ENCODE measurements at regions not wholly inside any gene's neighbourhood (a gene's known extent, or its start where the extent isn't known, plus 50 kb on each side); places are given as distances from the start of the nearest gene placed in this dataset.

DNA sequence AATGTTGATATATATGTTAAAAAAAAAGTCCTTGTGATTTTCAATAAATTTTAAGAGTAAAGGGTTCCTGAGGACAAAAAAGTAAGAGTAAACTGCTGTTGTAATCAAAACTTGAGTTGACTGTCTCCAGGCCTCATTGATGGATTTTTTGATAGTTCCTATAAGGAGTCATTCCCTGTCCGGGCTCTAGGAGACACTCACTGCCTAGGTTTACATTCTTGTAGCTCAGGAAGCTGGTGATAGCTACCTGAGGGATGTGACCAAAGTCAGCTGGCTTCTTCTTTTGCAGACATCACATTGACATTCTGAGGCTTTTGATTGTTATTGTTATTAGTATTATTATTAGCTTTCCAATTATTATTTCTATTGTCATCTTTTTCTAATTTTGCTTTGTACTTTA lies 116.5 kb upstream of the FBXL7 start:
- intact Hi-C loops (cut with micrococcal nuclease) = no loop called here
- no TSS peak for BruUV-seq (replicated peaks)
- CTCF ChIA-PET = no interaction called here
- peaks cover 3% of the 10 kb centered on the region; the same call in 1 of the 2 replicates for H3K27me3 ChIP-seq (ENCODE audit: low read length)
- H3K9ac ChIP-seq (ENCODE audit: low read length) = no peak overlapping the region
- H3K27ac ChIP-seq (ENCODE audit: low read length) = no peak overlapping the region
- H3K9me3 ChIP-seq (ENCODE audit: low read length) = no peaks in the 10 kb centered on the region
- DNase-seq (peak; percentile 34), ATAC-seq (no peak)
- no peaks in the 10 kb centered on the region for H3F3A ChIP-seq (ENCODE audit: low read length, unreplicated experiment)
- no peaks in the 10 kb centered on the region for H3K79me2 ChIP-seq (ENCODE audit: low read length)
- H4K20me1 ChIP-seq (ENCODE audit: low read length) = no peaks in the 10 kb centered on the region
- H3K9me2 ChIP-seq (replicated peaks; ENCODE audit: low read length) = no peaks in the 10 kb centered on the region
- TF ChIP-seq EZH2 (IDR thresholded peaks at IDR 0.05; ENCODE audit: low read length, unreplicated experiment) = no peak
- no peak for TF ChIP-seq EZH2phosphoT487 (IDR thresholded peaks at IDR 0.05; ENCODE audit: borderline replicate concordance, low read length)
- TF ChIP-seq, protein P1, sequence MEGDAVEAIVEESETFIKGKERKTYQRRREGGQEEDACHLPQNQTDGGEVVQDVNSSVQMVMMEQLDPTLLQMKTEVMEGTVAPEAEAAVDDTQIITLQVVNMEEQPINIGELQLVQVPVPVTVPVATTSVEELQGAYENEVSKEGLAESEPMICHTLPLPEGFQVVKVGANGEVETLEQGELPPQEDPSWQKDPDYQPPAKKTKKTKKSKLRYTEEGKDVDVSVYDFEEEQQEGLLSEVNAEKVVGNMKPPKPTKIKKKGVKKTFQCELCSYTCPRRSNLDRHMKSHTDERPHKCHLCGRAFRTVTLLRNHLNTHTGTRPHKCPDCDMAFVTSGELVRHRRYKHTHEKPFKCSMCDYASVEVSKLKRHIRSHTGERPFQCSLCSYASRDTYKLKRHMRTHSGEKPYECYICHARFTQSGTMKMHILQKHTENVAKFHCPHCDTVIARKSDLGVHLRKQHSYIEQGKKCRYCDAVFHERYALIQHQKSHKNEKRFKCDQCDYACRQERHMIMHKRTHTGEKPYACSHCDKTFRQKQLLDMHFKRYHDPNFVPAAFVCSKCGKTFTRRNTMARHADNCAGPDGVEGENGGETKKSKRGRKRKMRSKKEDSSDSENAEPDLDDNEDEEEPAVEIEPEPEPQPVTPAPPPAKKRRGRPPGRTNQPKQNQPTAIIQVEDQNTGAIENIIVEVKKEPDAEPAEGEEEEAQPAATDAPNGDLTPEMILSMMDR (conservative IDR thresholded peaks at IDR 0.05; ENCODE audit: low read depth, low read length) = peak; percentile 49
- no peaks in the 10 kb centered on the region for H3K4me1 ChIP-seq (ENCODE audit: insufficient read depth, low read length)
- no peak overlapping the region for H2AFZ ChIP-seq (ENCODE audit: low read length)
- no peak overlapping the region for H3K4me3 ChIP-seq (ENCODE audit: low read length)
- no peak overlapping the region for H3K4me2 ChIP-seq (ENCODE audit: low read length)
- H3K36me3 ChIP-seq (ENCODE audit: low read depth, low read length) = no peaks in the 10 kb centered on the region
- POLR2A ChIA-PET (ENCODE audit: unreplicated experiment) = no interaction called here

DNA sequence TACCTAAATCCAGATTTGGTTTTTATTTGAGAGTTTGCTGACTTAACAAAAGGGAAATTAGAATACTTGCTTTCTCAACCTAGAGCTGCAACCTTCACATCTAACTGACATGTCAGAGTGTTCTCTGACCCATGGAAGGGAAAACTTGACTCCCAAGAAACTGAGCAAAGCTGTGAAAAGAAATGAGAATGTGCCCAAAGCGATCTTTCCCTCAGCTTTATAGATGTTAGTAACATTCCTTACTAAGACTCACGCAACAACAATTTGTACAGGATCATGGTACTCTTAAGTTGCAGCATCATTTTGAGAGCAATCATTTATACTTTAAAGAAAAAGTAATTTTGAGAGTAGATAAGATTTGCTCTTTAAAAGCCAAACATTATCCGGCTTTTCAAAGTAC lies 117.0 kb upstream of the FBXL7 start:
- POLR2A ChIA-PET (ENCODE audit: unreplicated experiment) = no interaction called here
- TF ChIP-seq, protein P1 (conservative IDR thresholded peaks at IDR 0.05; ENCODE audit: low read depth, low read length) = no peak
- TF ChIP-seq EZH2 (IDR thresholded peaks at IDR 0.05; ENCODE audit: low read length, unreplicated experiment) (no peak), EZH2phosphoT487 (IDR thresholded peaks at IDR 0.05; ENCODE audit: borderline replicate concordance, low read length) (no peak)
- intact Hi-C loops (cut with micrococcal nuclease) = no loop called here

DNA sequence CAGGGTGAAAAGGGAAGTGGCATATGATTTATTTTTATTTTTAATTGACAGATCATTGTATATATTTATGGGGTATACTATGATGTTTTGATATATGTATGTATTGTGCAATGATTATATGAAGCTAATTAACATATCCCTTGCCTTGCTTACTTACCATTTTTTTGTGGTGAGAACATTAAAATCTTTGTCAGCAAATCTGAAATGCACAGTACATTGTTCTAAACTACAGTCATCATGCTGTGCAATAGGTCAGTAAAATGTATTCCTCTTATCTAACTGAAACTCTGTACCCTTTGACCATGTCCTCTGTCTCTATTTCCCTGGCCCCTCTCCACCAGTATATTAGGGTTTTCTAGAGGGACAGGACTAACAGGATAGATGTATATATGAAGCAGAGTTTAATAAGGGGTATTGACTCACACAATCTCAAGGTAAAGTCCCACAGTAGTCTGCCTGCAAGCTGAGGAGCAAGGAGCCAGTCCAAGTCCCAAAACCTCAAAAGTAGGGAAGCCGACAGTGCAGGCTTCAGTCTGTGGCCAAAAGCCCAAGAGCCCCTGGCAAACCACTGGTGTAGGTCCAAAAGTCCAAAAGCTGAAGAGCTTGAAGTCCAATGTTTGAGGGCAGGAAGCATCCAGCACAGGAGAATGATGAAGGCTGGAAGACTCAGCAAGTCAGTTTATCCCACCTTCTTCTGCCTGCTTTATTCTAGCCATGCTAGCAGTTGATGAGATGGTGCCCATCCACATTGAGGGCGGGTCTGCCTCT lies 122.2 kb upstream of the FBXL7 start:
- intact Hi-C loops (cut with micrococcal nuclease) = no loop called here
- H2AFZ ChIP-seq (ENCODE audit: low read length) = no peak overlapping the region
- H3K27ac ChIP-seq (ENCODE audit: low read length) = no peak overlapping the region
- H3K79me2 ChIP-seq (ENCODE audit: low read length) = no peaks in the 10 kb centered on the region
- no TSS peak for BruUV-seq (replicated peaks)
- 0 out of 2 replicates have a peak, but pooled peaks cover 7% of the 10 kb centered on the region for H3K9me3 ChIP-seq (ENCODE audit: low read length)
- TF ChIP-seq EZH2phosphoT487 (IDR thresholded peaks at IDR 0.05; ENCODE audit: borderline replicate concordance, low read length) = no peak
- TF ChIP-seq EZH2 (IDR thresholded peaks at IDR 0.05; ENCODE audit: low read length, unreplicated experiment) = no peak
- TF ChIP-seq, protein P1 (conservative IDR thresholded peaks at IDR 0.05; ENCODE audit: low read depth, low read length) = no peak
- DNase-seq = no peak
- no peaks in the 10 kb centered on the region for H3K4me1 ChIP-seq (ENCODE audit: insufficient read depth, low read length)
- H3K36me3 ChIP-seq (ENCODE audit: low read depth, low read length) = no peaks in the 10 kb centered on the region
- POLR2A ChIA-PET (ENCODE audit: unreplicated experiment) = no interaction called here
- H3K27me3 ChIP-seq (ENCODE audit: low read length) = no peaks in the 10 kb centered on the region
- no peaks in the 10 kb centered on the region for H3K9me2 ChIP-seq (replicated peaks; ENCODE audit: low read length)
- ATAC-seq = no peak
- H4K20me1 ChIP-seq (ENCODE audit: low read length) = no peaks in the 10 kb centered on the region
- H3F3A ChIP-seq (ENCODE audit: low read length, unreplicated experiment) = no peaks in the 10 kb centered on the region
- H3K4me3 ChIP-seq (ENCODE audit: low read length) = no peak overlapping the region
- H3K9ac ChIP-seq (ENCODE audit: low read length) = no peak overlapping the region
- no peak overlapping the region for H3K4me2 ChIP-seq (ENCODE audit: low read length)
- CTCF ChIA-PET = no interaction called here

More for the DNA sequence above, 117.0 kb upstream of the FBXL7 start:
- H3K27me3 ChIP-seq (ENCODE audit: low read length) = no peaks in the 10 kb centered on the region
- H3K4me3 ChIP-seq (ENCODE audit: low read length) = no peak overlapping the region
- H3F3A ChIP-seq (ENCODE audit: low read length, unreplicated experiment) = no peaks in the 10 kb centered on the region
- no peaks in the 10 kb centered on the region for H3K4me1 ChIP-seq (ENCODE audit: insufficient read depth, low read length)
- no peaks in the 10 kb centered on the region for H3K9me3 ChIP-seq (ENCODE audit: low read length)
- DNase-seq (no peak), ATAC-seq (no peak)
- H4K20me1 ChIP-seq (ENCODE audit: low read length) = no peaks in the 10 kb centered on the region
- no peak overlapping the region for H3K4me2 ChIP-seq (ENCODE audit: low read length)
- CTCF ChIA-PET = no interaction called here
- H3K27ac ChIP-seq (ENCODE audit: low read length) = no peak overlapping the region
- no peaks in the 10 kb centered on the region for H3K79me2 ChIP-seq (ENCODE audit: low read length)
- no peak overlapping the region for H3K9ac ChIP-seq (ENCODE audit: low read length)
- H3K36me3 ChIP-seq (ENCODE audit: low read depth, low read length) = no peaks in the 10 kb centered on the region
- BruUV-seq (replicated peaks) = no TSS peak
- no peaks in the 10 kb centered on the region for H3K9me2 ChIP-seq (replicated peaks; ENCODE audit: low read length)
- H2AFZ ChIP-seq (ENCODE audit: low read length) = no peak overlapping the region

Measured in PC-3 (cell line).